Right hindlimb (tissue), 1 donor: ENCODE measurements at regions not wholly inside any gene's neighbourhood (a gene's known extent, or its start where the extent isn't known, plus 50 kb on each side); places are given as distances from the start of the nearest gene placed in this dataset.
"Not testable (repeated sequence)": the region's sequence is repeated elsewhere in the genome, so short reads cannot be mapped to it uniquely, and the experiment has no call there.

Experiments used
- DNase-seq: peaks from one replicate; pipeline ENCODE4 v3.0.0-alpha.2; 2018

GRCh38 chr18:22828171-22828570, 105.0 kb upstream of the RBBP8 start:
- no peak for DNase-seq

- DNase-seq, result not testable (repeated sequence)
Measured at GRCh38 chr18:22828583-22828982, 104.5 kb upstream of the RBBP8 start.

GRCh38 chr18:22829781-22830180, 103.3 kb upstream of the RBBP8 start:
- no peak for DNase-seq

GRCh38 chr18:22830511-22830910, 102.6 kb upstream of the RBBP8 start:
- DNase-seq, result no peak

GRCh38 chr18:22831441-22831904, 101.7 kb upstream of the RBBP8 start:
- DNase-seq, result no peak

- no peak for DNase-seq
Measured at GRCh38 chr18:22836932-22837331, 96.2 kb upstream of the RBBP8 start.

- no peak for DNase-seq
Measured at GRCh38 chr18:22838221-22838620, 94.9 kb upstream of the RBBP8 start.

GRCh38 chr18:22838639-22839277, 94.4 kb upstream of the RBBP8 start:
- no peak for DNase-seq

- DNase-seq, result no peak
Measured at GRCh38 chr18:22839340-22839821, 93.7 kb upstream of the RBBP8 start.

GRCh38 chr18:22840606-22841144, 92.5 kb upstream of the RBBP8 start:
- DNase-seq, result no peak

GRCh38 chr18:22841840-22842239, 91.3 kb upstream of the RBBP8 start:
- DNase-seq, result no peak

- no peak for DNase-seq
Measured at GRCh38 chr18:22844190-22844589, 88.9 kb upstream of the RBBP8 start.

GRCh38 chr18:22844628-22845027, 88.5 kb upstream of the RBBP8 start:
- DNase-seq, result no peak

- no peak for DNase-seq
Measured at GRCh38 chr18:22846088-22846683, 86.9 kb upstream of the RBBP8 start.

- DNase-seq, result no peak
Measured at GRCh38 chr18:22846697-22847096, 86.4 kb upstream of the RBBP8 start.

- DNase-seq, result no peak
Measured at GRCh38 chr18:22847392-22847791, 85.7 kb upstream of the RBBP8 start.

- DNase-seq, result no peak
Measured at GRCh38 chr18:22847867-22848451, 85.2 kb upstream of the RBBP8 start.

GRCh38 chr18:22848615-22849014, 84.5 kb upstream of the RBBP8 start:
- DNase-seq, result no peak

- DNase-seq, result no peak
Measured at GRCh38 chr18:22856870-22857269, 76.3 kb upstream of the RBBP8 start.

GRCh38 chr18:22858121-22858520, 75.0 kb upstream of the RBBP8 start:
- DNase-seq, result no peak

GRCh38 chr18:22860807-22861206, 72.3 kb upstream of the RBBP8 start:
- no peak for DNase-seq

GRCh38 chr18:22865354-22866116, 67.6 kb upstream of the RBBP8 start:
- DNase-seq, result no peak

GRCh38 chr18:22868831-22869230, 64.3 kb upstream of the RBBP8 start:
- DNase-seq, result no peak
